Adrenal gland (tissue), 9 donors: ENCODE measurements at regions not wholly inside any gene's neighbourhood (a gene's known extent, or its start where the extent isn't known, plus 50 kb on each side); places are given as distances from the start of the nearest gene placed in this dataset.

ENCODE experiments used
- DNase-seq, 7 donors: peaks; one replicate each; pipeline ENCODE4 v3.0.0-alpha.2; 2019 to 2020
- H3K27ac ChIP-seq, 5 donors: fragments of 200-600 bp; sonication (generic) in 4 of 5; 1 replicate in 3 of 5; 2 replicates in 2 of 5; pipeline versions ENCODE4 v1.5.1 to v1.8.0; 2016 to 2020; ENCODE audit warnings: mild to moderate bottlenecking in 1 of 5
- H3K27me3 ChIP-seq: fragments of 200-600 bp; 2 replicates; pipeline ENCODE4 v1.8.0; 2021
- H3K36me3 ChIP-seq, 2 donors: fragments of 200-600 bp; replicated peaks in 1 of 2; 1 replicate in 1 of 2; 2 replicates in 1 of 2; pipeline versions ENCODE4 v1.5.1 to v1.8.0; 2018 to 2022
- H3K4me1 ChIP-seq, 2 donors: fragments of 200-600 bp; replicated peaks in 1 of 2; 1 replicate in 1 of 2; 2 replicates in 1 of 2; pipeline versions ENCODE4 v1.5.1 to v1.8.0; 2018 to 2021
- H3K4me3 ChIP-seq, 4 donors: fragments of 200-600 bp; sonication (generic) in 3 of 4; one replicate each; pipeline ENCODE4 v1.5.1; 2016 to 2018
- H3K9me3 ChIP-seq, 3 donors: fragments of 200-600 bp; sonication (generic) in 1 of 3; replicated peaks in 1 of 3; 1 replicate in 2 of 3; 2 replicates in 1 of 3; pipeline versions ENCODE4 v1.5.1 to v1.8.0; 2016 to 2021
- POLR2A ChIP-seq, 2 donors: fragments of 450-650 bp; IDR thresholded peaks; one replicate each; pipeline ENCODE4 v1.6.1; 2017; ENCODE audit warnings: antibody characterized with exemption in 2 of 2, mild to moderate bottlenecking in 2 of 2, moderate library complexity in 1 of 2
- WGBS, 4 donors: extraction: QIAGEN DNeasy Blood & Tissue Kit in 2 of 4; methylation state at CpG; one replicate each; pipeline versions ENCODE4 v1.1.5 to v1.1.7; 2013 to 2017; 5-methylcytosine and 5-hydroxymethylcytosine counted together
- intact Hi-C, 2 donors: fragments of 100-400 bp; cut with DNase I; formaldehyde crosslinking; loops; one replicate each; pipeline versions ENCODE4 v1.14.1 to v1.15.0; 2022 to 2023
- TF ChIP-seq, protein P1 (sequence below), 6 experiments: fragments of 450-650 bp in 4 of 6; fragments of 200-600 bp in 2 of 6; sonication (generic) in 1 of 6; IDR thresholded peaks; 1 replicate in 5 of 6; 2 replicates in 1 of 6; pipeline versions ENCODE4 v1.5.1 to v1.8.0; 2016 to 2021; ENCODE audit warnings: antibody characterized with exemption in 6 of 6, mild to moderate bottlenecking in 2 of 6, moderate library complexity in 1 of 6
- donor health status: healthy with polysubstance abuse.
- donor health status: Bipolar disorder and iron deficiency.
- donor health status: DM: yes; HTN: yes; CAD: no.
- donor health status: DM: no; HTN: no; CAD: no.
- donor health status: DM: no; HTN: no; CAD: no.

DNA sequence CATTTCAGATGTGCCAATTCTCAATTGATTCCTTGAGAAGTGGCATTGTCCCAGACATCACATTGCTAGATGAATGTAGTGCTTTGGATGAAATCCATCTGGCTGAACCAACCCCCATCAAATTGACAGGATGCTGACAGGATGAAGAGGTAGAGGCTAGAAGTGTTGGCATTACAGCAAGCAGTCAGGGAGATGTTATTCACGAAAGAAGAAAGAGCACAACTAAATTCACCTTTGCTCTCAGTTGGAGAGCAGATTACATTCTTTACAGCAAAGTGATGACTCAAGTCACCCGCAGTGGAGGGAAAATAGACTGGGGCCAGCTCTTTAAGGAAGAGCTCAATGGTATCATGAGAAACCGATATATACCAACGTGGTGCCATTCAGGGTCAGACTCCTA lies 259.6 kb downstream of the C4orf33 start:
- intact Hi-C loops = no loop called here
- Histone ChIP-seq H3K4me1 (no peaks in the 10 kb centered on the region), H3K4me3 (no peak overlapping the region), H3K9me3 (no peaks in the 10 kb centered on the region), H3K27ac (no peak overlapping the region), H3K36me3 (no peaks in the 10 kb centered on the region), H3K27me3 (no peaks in the 10 kb centered on the region)
- 65 to 74% (median 66%) methylated on average over 4 of the region's 4 CpGs for WGBS, 4 donors
- no peak for TF ChIP-seq POLR2A (IDR thresholded peaks at IDR 0.05)
- TF ChIP-seq, protein P1, sequence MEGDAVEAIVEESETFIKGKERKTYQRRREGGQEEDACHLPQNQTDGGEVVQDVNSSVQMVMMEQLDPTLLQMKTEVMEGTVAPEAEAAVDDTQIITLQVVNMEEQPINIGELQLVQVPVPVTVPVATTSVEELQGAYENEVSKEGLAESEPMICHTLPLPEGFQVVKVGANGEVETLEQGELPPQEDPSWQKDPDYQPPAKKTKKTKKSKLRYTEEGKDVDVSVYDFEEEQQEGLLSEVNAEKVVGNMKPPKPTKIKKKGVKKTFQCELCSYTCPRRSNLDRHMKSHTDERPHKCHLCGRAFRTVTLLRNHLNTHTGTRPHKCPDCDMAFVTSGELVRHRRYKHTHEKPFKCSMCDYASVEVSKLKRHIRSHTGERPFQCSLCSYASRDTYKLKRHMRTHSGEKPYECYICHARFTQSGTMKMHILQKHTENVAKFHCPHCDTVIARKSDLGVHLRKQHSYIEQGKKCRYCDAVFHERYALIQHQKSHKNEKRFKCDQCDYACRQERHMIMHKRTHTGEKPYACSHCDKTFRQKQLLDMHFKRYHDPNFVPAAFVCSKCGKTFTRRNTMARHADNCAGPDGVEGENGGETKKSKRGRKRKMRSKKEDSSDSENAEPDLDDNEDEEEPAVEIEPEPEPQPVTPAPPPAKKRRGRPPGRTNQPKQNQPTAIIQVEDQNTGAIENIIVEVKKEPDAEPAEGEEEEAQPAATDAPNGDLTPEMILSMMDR (IDR thresholded peaks at IDR 0.05) = no peak
- DNase-seq = no peak

DNA sequence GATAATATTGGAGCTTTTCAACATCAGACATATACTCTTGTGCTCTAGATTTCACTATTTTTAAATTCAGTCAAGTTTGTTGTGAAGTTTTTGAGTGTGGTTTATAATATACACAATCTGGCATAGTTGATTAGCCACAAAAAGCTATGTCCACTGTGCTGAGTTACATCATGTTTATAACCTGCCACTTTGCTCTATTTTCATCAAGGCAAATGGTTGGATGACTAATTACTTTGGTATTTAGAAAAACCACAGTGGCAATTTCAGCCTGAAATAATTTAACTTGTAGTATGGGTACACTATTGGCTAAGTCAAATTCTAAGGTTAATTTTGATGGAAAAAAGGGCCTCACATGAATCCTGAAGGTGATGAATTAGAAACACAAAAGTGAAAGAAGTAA lies 262.6 kb downstream of the C4orf33 start:
- intact Hi-C loops = no loop called here
- no peaks in the 10 kb centered on the region for H3K36me3 ChIP-seq
- H3K4me3 ChIP-seq = no peak overlapping the region
- no peak for DNase-seq
- no peaks in the 10 kb centered on the region for H3K4me1 ChIP-seq
- TF ChIP-seq, protein P1 (IDR thresholded peaks at IDR 0.05) = no peak
- TF ChIP-seq POLR2A (IDR thresholded peaks at IDR 0.05) = no peak
- no peaks in the 10 kb centered on the region for H3K27me3 ChIP-seq
- H3K9me3 ChIP-seq = no peaks in the 10 kb centered on the region
- no peak overlapping the region for H3K27ac ChIP-seq

DNA sequence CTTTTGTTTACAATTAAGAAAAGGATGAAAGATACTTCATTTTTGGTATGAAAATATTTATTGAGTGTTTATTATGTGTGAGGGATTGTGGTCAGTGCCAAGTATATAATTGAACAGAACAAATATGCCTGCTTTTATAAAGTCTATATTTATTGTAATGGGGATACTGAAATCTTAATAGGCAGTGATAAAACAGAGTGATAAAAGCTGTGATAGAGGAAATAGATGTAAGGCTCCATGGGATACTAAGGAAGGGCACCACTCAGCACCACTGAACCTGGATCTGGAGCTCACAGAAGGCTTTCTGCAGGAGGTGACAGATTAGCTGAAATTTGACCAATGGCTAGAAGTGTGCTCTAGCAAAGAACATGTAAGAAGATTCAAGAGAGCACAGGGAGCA lies 263.5 kb downstream of the C4orf33 start:
- Histone ChIP-seq H3K9me3 (no peaks in the 10 kb centered on the region), H3K27me3 (no peaks in the 10 kb centered on the region), H3K27ac (no peak overlapping the region), H3K4me3 (no peak overlapping the region), H3K36me3 (no peaks in the 10 kb centered on the region), H3K4me1 (no peaks in the 10 kb centered on the region)
- intact Hi-C loops = no loop called here
- no peak for TF ChIP-seq POLR2A (IDR thresholded peaks at IDR 0.05)
- TF ChIP-seq, protein P1 (IDR thresholded peaks at IDR 0.05) = no peak
- no peak for DNase-seq

DNA sequence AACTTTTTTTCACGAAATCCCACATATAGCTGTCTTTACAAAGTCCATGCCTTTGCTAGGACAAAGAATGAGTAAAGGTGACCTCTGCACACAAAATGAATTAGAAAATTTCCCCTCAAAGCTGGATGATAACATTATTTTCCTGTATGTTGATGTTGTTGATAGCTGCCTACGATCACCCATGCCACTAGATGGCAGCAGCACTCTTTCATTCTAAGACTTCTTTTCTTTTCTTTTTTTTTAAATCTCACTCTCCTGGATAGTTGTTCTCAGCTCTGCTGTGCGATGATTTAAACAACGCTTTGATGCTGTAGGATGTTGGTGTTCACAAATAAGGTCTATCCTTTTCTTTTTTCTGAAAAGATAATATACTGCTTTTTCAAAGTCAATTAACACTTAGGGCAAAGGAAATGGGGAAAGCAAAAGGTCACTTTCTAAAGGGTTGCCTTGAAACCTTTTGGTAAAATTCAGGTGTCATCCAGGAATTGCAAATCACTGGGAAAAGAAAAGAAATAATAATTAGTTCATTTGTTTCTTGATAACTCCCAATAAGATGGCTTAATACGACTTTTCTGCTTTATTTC lies 266.8 kb downstream of the C4orf33 start:
- no peaks in the 10 kb centered on the region for H3K9me3 ChIP-seq
- no peaks in the 10 kb centered on the region for H3K27me3 ChIP-seq
- 12 to 15% (median 13%) methylated on average over 5 of the region's 5 CpGs for WGBS, 4 donors
- no peaks in the 10 kb centered on the region for H3K4me1 ChIP-seq
- intact Hi-C loops = loop anchor here (5.0 to 10.0 kb wide), 2 partner anchors 280 to 282 kb away; no protein-coding TSS in a partner anchor
- no peaks in the 10 kb centered on the region for H3K36me3 ChIP-seq
- no peak overlapping the region for H3K27ac ChIP-seq
- DNase-seq = peak; percentile 37 to 83 (median 65)
- H3K4me3 ChIP-seq = no peak overlapping the region
- TF ChIP-seq, protein P1 (IDR thresholded peaks at IDR 0.05) = peak; percentile 59 to 89 (median 82)
- no peak for TF ChIP-seq POLR2A (IDR thresholded peaks at IDR 0.05)
